Subcutaneous abdominal adipose tissue (tissue), 5 donors: ENCODE measurements at regions not wholly inside any gene's neighbourhood (a gene's known extent, or its start where the extent isn't known, plus 50 kb on each side); places are given as distances from the start of the nearest gene placed in this dataset.

Source experiments
- H3K27ac ChIP-seq: one replicate; pipeline ENCODE4 v1.7.0; 2013; ENCODE audit warnings: low read depth, mild to moderate bottlenecking, inconsistent platforms, low read length, moderate library complexity
- H3K27me3 ChIP-seq, 5 donors: one replicate each; pipeline ENCODE4 v1.7.0; 2013; ENCODE audit warnings: low read length in 5 of 5, inconsistent platforms in 1 of 5; ENCODE audit not compliant: control insufficient read depth in 5 of 5, insufficient read depth in 4 of 5
- H3K36me3 ChIP-seq, 5 donors: one replicate each; pipeline ENCODE4 v1.7.0; 2013; ENCODE audit warnings: low read length in 5 of 5; ENCODE audit not compliant: control insufficient read depth in 5 of 5, insufficient read depth in 5 of 5
- H3K4me1 ChIP-seq, 5 donors: one replicate each; pipeline ENCODE4 v1.7.0; 2013; ENCODE audit warnings: low read length in 5 of 5, mild to moderate bottlenecking in 3 of 5, moderate library complexity in 1 of 5; ENCODE audit not compliant: control insufficient read depth in 5 of 5, insufficient read depth in 5 of 5
- H3K4me3 ChIP-seq, 5 donors: one replicate each; pipeline ENCODE4 v1.7.0; 2013; ENCODE audit warnings: low read length in 5 of 5, low read depth in 1 of 5
- H3K9ac ChIP-seq, 5 donors: one replicate each; pipeline ENCODE4 v1.7.0; 2013; ENCODE audit warnings: low read length in 5 of 5, mild to moderate bottlenecking in 4 of 5, moderate library complexity in 3 of 5
- H3K9me3 ChIP-seq, 5 donors: one replicate each; pipeline ENCODE4 v1.7.0; 2013; ENCODE audit warnings: low read length in 5 of 5; ENCODE audit not compliant: control insufficient read depth in 5 of 5
- donor health status: healthy.
- donor health status: healthy.
- donor health status: healthy.
- donor health status: healthy.
- donor health status: healthy.

- H3K36me3 ChIP-seq = no peaks in the 10 kb centered on the region
- H3K4me3 ChIP-seq = no peak overlapping the region
- no peaks in the 10 kb centered on the region for H3K4me1 ChIP-seq
- peaks cover 0 to 3% (median 0%) of the 10 kb centered on the region in 5 donors for H3K9me3 ChIP-seq
- no peak overlapping the region for H3K27ac ChIP-seq
- no peak overlapping the region for H3K9ac ChIP-seq
- H3K27me3 ChIP-seq = peaks cover 0 to 5% (median 0%) of the 10 kb centered on the region in 5 donors
These were observed 357.7 kb upstream of the SPRED2 start for GRCh38 chr2:65789923-65790675.

GRCh38 chr2:65788556-65788955 is 356.2 kb upstream of the SPRED2 start:
- H3K4me1 ChIP-seq = no peaks in the 10 kb centered on the region
- H3K4me3 ChIP-seq = no peak overlapping the region
- no peaks in the 10 kb centered on the region for H3K36me3 ChIP-seq
- peaks cover 0 to 5% (median 0%) of the 10 kb centered on the region in 5 donors for H3K27me3 ChIP-seq
- H3K9ac ChIP-seq = no peak overlapping the region
- no peak overlapping the region for H3K27ac ChIP-seq
- no peaks in the 10 kb centered on the region for H3K9me3 ChIP-seq

- no peak overlapping the region for H3K4me3 ChIP-seq
- no peaks in the 10 kb centered on the region for H3K9me3 ChIP-seq
- no peaks in the 10 kb centered on the region for H3K4me1 ChIP-seq
- H3K9ac ChIP-seq = no peak overlapping the region
- peaks cover 0 to 5% (median 0%) of the 10 kb centered on the region in 5 donors for H3K27me3 ChIP-seq
- no peak overlapping the region for H3K27ac ChIP-seq
- no peaks in the 10 kb centered on the region for H3K36me3 ChIP-seq
These were observed 354.4 kb upstream of the SPRED2 start for GRCh38 chr2:65786765-65787164.

- H3K27ac ChIP-seq = no peak overlapping the region
- H3K36me3 ChIP-seq = no peaks in the 10 kb centered on the region
- no peak overlapping the region for H3K4me3 ChIP-seq
- H3K9me3 ChIP-seq = no peaks in the 10 kb centered on the region
- peaks cover 0 to 5% (median 0%) of the 10 kb centered on the region in 5 donors for H3K27me3 ChIP-seq
- H3K4me1 ChIP-seq = no peaks in the 10 kb centered on the region
- H3K9ac ChIP-seq = no peak overlapping the region
These were observed 353.8 kb upstream of the SPRED2 start for GRCh38 chr2:65786007-65786717.

- Histone ChIP-seq H3K4me3 (no peak overlapping the region), H3K9ac (no peak overlapping the region), H3K9me3 (no peaks in the 10 kb centered on the region), H3K27ac (no peak overlapping the region), H3K36me3 (no peaks in the 10 kb centered on the region), H3K4me1 (no peaks in the 10 kb centered on the region), H3K27me3 (peaks cover 0 to 2% (median 0%) of the 10 kb centered on the region in 5 donors)
These were observed 350.7 kb upstream of the SPRED2 start for GRCh38 chr2:65782996-65783650.

GRCh38 chr2:65782186-65782585 is 349.8 kb upstream of the SPRED2 start:
- Histone ChIP-seq H3K36me3 (no peaks in the 10 kb centered on the region), H3K27ac (no peak overlapping the region), H3K9ac (no peak overlapping the region), H3K4me3 (no peak overlapping the region), H3K9me3 (no peaks in the 10 kb centered on the region), H3K4me1 (no peaks in the 10 kb centered on the region), H3K27me3 (peaks cover 0 to 2% (median 0%) of the 10 kb centered on the region in 5 donors)

GRCh38 chr2:65781756-65782155 is 349.4 kb upstream of the SPRED2 start:
- H3K27ac ChIP-seq = no peak overlapping the region
- peaks cover 0 to 2% (median 0%) of the 10 kb centered on the region in 5 donors for H3K27me3 ChIP-seq
- H3K36me3 ChIP-seq = no peaks in the 10 kb centered on the region
- no peaks in the 10 kb centered on the region for H3K4me1 ChIP-seq
- H3K9ac ChIP-seq = no peak overlapping the region
- no peaks in the 10 kb centered on the region for H3K9me3 ChIP-seq
- H3K4me3 ChIP-seq = no peak overlapping the region

GRCh38 chr2:65779021-65779420 is 346.6 kb upstream of the SPRED2 start:
- Histone ChIP-seq H3K4me3 (no peak overlapping the region), H3K9ac (no peak overlapping the region), H3K9me3 (no peaks in the 10 kb centered on the region), H3K27me3 (no peaks in the 10 kb centered on the region), H3K27ac (no peak overlapping the region), H3K4me1 (no peaks in the 10 kb centered on the region), H3K36me3 (no peaks in the 10 kb centered on the region)

- H3K27me3 ChIP-seq = no peaks in the 10 kb centered on the region
- no peaks in the 10 kb centered on the region for H3K36me3 ChIP-seq
- H3K27ac ChIP-seq = no peak overlapping the region
- H3K4me3 ChIP-seq = no peak overlapping the region
- H3K4me1 ChIP-seq = no peaks in the 10 kb centered on the region
- H3K9me3 ChIP-seq = no peaks in the 10 kb centered on the region
- H3K9ac ChIP-seq = no peak overlapping the region
These were observed 345.7 kb upstream of the SPRED2 start for GRCh38 chr2:65778137-65778536.

- Histone ChIP-seq H3K9ac (no peak overlapping the region), H3K36me3 (no peaks in the 10 kb centered on the region), H3K9me3 (no peaks in the 10 kb centered on the region), H3K4me1 (no peaks in the 10 kb centered on the region), H3K27ac (no peak overlapping the region), H3K27me3 (no peaks in the 10 kb centered on the region), H3K4me3 (no peak overlapping the region)
These were observed 343.4 kb upstream of the SPRED2 start for GRCh38 chr2:65775839-65776238.
